ENCODE measurements at regions not wholly inside any gene's neighbourhood (a gene's known extent, or its start where the extent isn't known, plus 50 kb on each side); places are given as distances from the start of the nearest gene placed in this dataset.
"Not testable (repeated sequence)": the region's sequence is repeated elsewhere in the genome, so short reads cannot be mapped to it uniquely, and the experiment has no call there.

DNA sequence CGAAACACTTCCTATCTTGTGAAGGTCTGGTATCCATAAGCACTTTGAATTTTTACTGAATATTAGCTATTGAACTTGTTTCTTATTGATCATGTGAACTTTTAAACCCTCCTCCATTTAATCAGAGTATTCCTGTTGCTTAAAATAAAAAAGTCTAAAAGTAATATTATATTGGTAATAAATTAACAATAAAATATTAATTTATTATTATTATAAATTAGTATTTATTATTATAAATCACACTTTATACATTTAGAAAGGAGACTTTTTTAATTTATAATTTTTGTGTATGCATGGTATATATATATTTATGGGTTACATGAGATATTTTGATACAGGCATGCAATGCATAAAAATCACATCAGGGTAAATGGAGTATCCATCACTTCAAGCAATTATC is 295.4 kb upstream of the NETO1 start:
- DNase-seq: no peak

DNA sequence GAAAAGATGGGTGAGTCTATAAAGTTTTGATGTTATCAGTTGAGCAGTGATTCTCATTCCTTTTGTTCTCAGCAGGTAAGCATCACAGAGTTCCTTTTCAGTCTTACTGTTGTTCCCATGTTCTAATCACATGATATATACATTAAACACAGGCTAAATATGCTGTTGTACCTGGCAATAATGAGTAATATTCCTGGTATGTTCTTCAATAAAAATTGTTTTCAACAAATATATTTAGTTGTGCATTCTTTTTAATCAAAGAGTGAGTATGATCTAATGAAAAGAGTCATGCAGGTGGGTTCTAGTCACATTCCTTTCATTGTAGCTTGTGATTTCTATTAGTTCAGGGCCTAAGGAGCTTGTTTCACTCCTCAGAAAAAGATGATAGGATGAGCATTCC is 288.3 kb upstream of the NETO1 start:
- no peak for DNase-seq

DNA sequence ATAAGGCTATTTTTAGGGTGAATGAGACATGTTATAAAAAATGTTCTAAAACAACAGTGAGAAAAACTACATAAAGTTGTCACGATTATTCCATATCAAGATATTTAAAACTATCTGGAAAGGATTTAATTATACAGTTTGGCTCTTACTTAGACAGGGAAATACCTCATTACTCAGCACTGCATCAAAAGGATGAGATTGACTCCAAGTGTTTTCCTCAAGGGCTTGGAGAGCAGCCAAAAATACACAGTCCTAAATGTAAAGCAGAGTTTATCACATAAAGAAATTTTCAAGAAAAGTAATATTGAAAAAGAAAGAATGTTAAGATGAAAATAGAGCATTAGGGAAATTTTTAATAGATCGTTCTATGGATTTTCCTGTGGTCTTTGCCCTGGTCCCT is 285.5 kb upstream of the NETO1 start:
- no peak for DNase-seq

DNA sequence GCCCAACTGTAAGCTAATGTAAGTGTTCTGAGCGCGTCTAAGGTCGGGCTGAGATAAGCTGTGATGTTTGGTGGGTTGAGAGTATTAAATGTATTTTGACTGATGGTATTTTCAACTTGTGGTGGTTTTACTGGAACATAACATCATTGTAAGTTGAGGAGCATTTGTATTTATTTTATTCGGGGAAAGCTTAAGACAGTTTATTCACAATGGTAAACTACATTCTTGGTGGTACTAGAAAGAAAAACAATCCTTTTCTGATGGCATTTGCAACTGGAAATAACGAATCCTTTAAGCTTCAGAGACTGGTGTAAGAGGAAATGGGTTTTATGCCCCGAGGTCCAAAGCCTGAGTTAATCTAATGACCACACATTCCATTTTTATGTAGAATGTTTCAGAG is 283.3 kb upstream of the NETO1 start:
- DNase-seq: no peak

DNA sequence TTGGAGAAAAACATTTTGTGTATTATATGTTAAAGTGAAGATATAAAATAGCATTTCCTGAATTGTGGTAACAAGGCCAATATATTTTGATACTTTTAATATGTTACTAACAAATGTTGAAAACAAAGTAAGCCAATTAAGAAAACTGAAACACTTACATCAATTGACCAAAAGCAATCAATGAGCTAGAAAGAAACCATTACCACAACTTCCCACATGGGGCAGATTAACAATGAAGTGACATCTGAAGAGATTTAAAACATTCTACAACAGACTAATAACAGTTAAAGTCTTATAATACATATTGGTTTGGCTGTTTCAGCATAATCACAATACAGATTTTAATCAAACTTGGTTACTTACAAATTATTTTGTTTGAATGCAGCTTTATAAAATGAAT is 282.4 kb upstream of the NETO1 start:
- no peak for DNase-seq

DNA sequence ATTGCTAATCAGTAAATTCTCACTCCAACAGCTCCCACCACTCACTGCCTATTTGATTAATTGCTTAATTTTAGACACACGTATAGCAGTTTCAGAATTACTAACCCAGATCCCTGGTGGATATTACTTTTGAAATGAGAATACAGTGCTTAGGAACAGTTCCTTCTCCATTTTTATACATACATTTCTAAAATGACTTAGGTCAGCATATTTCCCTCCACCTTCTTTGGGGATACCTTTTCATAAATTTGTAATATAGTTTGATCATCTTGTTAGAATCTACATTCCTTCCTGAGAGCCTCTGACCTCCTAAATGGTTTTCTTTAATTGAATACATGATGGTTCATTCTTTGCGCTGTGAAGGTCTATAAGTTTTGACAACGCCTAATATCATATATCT is 279.8 kb upstream of the NETO1 start:
- DNase-seq: no peak

DNA sequence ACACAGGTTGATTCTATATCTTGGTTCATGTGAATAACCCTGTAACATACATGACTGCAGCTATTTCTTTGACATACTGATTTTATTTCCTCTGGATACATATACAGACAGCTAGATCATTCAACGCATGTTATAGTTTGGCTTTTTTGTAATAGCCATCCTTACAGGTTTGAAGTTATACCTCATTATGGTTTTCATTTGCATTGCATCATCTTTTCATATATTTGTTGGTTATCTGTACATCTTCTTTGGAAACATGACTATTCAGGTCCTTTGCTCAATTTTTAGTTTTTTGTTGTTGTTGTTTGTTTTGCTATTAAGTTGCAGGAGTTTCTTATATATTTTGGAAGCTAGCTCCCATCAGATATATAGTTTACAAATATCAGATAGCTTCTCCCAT is 276.2 kb upstream of the NETO1 start:
- no peak for DNase-seq

DNA sequence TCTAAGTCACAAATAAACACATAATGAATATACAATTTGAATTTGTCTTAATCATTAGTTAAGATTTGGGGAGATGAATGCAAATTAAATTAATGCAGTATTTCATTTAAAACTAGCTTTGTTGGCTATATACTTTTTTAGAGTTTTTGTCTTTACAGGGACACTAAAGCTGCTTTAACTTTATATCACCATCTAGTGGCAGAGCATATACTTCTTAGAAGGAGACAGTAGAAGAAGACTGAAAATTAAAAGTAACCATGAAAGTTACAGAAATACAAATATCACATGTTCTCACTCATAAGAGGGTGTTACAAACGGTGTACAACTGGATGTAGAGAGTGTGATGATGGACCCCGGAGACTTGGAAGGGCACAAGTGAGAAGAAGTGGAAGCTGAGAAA is 268.3 kb upstream of the NETO1 start:
- no peak for DNase-seq

DNA sequence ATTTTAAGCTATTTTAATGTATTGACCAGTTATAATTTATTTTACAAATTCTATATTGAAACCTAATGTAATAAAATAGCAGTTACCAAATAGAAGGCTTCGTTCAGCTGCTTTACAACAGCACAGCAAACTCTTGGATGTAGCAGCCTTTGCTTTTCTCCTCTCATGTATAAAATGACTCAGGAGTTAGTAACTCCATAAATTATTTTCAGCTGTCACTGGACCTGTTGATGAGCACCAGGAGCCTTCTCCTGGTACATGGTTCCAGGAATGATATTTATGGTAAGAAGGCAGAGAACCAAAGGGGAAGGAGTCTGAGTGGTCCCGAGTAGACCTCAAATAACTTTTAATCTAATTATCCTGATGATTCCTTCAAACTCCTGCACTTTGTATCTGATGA is 256.4 kb upstream of the NETO1 start:
- no peak for DNase-seq

DNA sequence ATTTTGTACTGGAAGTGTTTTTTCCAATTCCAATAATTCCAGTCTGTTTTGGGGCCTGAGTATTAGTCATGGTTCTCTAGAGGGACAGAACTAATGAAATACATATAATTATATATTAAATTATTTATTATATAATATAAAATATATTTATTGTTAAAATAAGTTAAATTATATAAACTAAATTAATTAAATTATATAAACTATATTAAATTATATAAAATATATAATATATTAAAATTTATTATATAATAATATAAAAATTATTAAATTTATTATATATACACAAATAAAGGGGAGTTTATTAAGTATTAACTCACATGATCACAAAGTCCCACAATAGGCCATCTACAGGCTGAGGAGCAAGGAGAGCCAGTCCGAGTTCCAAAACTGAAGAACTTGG is 253.4 kb upstream of the NETO1 start:
- no peak for DNase-seq

DNA sequence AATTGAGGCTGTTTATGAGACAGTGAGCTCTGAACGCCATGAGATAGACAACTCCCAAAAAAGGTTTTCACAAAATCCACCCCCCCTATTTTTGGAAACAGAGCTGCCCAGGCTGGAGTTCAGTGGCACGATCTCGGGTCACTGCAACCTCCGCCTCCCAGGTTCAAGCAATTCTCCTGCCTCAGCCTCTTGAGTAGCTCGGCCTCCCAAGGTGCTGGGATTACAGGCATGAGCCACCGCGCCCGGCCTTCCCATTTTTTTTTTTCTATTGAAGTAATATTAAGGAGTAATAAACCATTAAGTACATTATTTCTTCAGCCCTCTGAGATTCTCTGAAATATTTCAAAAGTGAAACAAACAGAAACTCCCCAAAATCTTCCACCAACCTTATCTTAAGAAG is 252.8 kb upstream of the NETO1 start:
- DNase-seq: no peak

DNA sequence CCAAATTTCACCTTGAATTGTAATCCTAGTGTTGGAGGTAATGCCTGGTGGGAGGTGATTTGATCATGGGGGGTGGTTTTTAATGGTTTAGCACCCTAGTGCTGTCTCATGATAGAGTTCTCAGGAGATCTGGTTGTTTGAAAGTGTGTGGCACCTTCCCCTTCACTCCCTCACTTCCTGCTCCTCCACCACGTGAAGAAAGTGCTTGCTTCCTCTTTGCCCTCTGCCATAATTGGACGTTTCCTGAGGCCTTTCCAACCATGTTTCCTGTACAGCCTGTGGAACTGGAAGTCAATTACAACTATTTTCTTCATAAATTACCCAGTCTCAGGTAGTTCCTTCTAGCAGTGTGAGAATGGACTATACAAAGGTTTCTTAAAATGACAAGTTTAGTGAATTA is 251.8 kb upstream of the NETO1 start:
- no peak for DNase-seq

DNA sequence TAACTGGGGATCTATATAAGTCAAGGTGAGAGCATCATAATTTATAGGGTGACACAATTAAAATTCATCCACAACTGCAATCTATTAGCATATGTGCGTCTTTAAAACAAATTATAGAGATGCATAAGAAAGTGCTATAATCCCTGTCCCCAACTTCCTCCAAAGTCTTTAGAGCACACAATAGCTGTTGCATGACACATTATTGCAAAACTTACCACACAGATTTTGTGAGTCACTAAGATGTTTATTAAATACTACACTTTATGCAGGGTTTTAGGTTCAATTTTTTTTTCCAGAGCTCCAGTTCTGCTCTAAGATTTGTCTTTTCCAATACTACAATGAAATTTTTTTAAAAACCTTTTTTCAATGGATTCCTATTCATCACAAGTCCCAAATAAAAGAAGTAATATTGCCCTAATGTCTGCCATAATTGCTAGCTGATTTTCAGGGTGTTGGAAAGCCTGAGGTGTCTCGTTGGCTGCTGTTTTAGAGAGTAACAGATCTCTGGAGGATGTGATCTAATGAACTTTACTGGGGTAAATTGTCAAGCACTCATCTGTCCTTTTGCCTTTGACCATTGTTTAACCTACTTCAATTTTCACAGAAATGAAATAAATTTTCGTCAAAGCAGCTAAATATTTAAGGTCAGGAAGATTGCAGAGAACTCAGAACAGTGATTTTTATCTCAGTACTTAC is 250.5 kb upstream of the NETO1 start:
- no peak for DNase-seq

DNA sequence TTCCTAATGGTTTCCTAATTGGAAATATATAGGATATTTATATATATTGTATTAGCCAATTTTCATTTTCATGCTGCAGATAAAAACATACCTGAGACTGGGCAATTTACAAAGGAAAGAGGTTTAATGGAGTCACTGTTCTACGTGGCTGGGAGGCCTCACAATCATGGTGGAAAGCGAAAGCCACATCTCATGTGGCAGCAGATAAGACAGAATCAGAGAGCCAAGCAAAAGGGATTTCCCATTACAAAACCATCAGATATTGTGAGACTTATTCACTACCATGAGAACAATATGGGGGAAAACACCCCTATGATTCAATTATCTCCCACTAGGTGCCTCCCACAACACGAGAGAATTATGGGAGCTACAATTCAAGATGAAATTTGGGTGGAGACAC is 242.5 kb upstream of the NETO1 start:
- DNase-seq: no peak

DNA sequence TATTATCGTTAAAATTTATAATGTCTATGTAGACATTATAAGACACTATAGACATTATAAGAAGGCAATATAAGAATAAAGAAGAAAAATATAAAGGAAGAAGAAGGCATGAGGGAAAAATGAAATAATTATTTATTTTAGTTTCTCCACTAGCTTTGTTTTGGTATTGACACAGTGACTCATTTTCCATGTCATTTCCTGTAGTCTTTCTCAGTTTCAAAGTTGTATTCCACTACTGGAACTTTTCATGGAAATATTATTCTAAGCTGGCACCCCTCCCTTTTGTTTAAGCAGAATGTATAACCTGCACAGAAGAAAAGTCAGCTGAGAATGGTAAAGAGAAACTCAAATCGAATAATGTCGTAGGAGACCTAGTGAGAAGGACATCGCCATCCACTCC is 234.2 kb upstream of the NETO1 start:
- DNase-seq: no peak

DNA sequence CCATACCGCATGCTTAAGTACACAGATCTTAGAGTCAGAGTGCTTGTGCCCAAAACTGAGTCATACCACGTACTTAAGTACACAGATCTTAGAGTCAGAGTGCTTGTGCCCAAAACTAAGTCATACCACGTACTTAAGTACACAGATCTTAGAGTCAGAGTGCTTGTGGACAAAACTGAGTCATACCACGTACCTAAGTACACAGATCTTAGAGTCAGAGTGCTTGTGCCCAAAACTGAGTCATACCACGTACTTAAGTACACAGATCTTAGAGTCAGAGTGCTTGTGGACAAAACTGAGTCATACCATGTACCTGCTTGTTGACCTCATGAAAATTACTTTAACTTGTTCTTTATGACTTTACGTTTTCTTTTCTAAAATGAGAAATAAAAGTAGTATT is 233.7 kb upstream of the NETO1 start:
- DNase-seq: not testable (repeated sequence)

DNA sequence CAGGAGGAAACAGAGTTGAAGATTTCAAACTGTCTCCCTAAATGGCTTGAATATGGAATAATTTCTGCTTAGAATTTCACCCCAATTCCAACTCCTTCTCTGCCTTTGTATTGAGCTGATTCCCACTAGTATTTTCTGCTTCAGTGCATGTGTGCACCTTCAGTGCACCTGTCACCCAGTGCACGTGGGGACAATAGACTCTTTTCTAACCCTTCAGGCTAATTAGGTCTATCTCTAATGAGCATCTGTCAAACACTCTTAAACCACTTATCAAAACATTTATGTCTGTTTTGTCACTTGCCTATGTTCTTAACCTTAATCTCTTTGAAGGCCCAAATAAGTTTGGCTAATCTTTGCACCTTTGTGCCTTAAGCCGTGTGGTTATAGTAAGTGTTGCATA is 232.0 kb upstream of the NETO1 start:
- DNase-seq: no peak

DNA sequence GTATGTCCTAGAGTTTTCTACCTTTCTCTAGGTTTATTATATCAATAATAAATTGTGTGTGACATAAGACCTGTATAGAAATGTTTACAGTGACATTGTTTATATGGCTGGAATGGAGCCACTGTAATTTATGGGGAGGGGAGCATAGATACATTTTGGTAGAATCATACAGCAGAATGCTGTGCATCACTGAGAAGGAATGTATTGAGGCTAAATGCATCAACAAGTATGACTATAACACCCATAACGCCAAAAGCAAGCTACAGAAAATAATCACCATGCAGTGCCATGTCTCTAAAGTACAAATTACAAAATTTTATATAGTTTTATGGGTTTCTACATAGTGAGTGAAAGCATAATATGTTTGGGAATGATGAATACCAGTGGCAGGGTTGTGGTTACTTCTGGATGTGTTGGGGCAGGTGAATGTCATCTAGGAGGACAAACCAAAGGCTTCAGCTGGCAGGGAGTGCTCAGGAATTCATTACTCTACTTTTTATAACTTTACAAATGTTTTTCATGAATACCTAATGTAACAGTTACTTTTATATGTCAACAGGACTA is 226.0 kb upstream of the NETO1 start:
- no peak for DNase-seq

DNA sequence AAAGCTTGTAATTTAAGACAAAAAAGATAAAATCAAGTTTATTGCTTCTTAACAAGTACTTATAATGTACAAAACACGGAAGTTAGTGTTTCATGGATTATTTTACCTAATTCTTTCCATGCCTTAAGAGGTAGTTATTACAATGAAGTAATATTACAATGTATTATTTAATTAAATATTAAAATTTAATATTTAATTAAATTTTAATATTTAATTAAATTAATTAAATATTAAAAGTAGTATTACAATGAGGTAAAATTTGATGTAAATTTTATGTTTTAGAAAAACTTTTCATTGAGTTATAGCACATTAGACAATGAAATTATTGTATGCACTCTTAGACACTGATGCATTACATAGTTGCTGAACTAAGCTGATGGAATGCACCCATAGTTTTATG is 220.7 kb upstream of the NETO1 start:
- DNase-seq: no peak

DNA sequence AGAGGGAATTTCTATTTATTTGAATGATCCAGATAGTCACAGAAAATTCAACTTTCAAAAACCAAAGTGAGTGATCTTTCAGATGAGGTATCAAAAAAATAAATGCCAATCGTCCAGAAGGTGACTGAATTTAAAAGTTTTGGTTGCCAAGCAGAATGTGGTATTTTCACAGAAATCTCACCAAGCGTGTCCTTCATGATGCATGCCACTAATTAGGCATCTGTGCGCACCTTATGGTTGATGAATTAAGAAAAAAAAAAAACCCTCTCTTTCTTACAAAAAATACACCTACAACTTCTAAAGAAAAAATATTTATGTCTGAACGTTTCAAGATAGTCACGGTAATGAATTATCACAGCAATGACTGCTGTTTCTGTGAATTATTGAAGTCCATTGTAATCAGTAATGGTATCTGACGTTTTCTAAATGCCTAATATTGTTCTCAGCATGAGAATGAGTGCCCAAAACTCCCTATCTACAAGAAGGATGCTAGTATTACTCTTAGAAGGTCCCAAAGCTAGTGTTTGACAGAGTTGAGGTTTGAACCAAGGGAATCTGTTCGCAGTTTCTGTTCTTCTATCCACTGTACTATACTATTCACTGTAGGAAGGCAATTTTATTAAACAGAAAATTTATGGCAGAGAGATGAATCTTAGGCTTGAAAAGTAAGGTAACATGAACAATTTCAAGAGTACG is 219.6 kb upstream of the NETO1 start:
- no peak for DNase-seq

DNA sequence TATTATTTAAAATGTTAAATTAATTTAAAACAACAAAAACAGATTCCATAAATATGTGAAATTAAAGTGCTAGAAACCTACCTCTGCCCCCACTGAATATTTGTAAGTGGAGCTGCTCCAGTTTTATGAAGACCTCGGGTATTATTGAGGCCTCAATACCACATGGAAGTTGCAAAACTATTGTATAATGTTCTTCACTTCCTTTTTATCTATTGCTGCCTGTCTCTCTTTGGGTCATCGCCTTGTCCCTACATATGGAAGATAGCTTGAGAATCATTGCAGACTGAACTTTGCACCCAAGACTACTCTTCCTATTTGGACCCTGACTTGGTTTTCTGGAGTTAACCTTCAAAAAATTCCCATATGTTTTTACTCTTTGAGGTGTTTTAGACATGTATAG is 212.1 kb upstream of the NETO1 start:
- no peak for DNase-seq

DNA sequence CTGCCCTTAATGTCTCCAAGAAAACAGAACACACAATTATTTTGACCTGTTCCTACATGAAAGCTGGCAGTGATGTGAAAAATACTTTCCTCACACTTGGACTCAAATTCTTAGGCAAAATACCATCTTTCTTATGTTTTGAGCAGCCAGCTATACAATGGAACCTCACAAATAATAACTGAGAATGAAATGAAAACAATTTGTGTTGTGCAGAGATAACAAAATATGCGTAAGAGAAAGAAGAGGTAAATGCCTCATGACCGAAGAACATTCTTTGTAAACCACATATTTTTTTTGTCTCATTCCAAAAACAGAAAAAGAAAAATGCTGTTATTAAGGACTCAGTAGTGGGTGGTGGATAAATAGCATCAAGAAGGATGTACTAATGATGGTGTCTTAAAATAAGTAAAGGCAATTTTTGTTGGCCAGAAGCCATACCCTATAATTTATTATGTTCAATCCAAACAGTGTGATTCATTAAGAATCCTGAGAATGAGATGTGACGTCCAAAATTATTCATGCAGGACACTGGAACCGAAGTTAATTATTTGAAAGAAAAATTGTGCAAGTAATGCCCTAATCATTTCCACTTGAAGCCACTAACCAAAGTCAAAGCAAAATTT is 193.0 kb upstream of the NETO1 start:
- no peak for DNase-seq

DNA sequence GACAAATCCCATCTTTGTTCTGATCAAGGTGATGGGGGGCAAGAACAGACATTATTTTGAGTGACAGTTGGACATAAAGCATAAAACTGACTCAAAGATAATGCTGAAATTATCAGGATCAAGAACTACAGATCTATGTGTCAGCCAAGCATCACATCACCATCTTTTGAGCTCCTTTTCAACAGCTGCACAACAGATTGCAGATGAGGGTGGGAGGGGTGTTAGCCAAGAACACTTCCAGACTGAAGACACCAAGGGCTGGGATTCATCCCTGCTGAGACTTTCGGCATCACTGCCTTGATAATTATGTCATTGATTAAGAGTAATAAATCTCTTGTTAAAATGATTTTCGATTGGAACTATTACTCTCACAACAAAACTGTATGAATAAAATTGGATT is 191.5 kb upstream of the NETO1 start:
- DNase-seq: no peak

DNA sequence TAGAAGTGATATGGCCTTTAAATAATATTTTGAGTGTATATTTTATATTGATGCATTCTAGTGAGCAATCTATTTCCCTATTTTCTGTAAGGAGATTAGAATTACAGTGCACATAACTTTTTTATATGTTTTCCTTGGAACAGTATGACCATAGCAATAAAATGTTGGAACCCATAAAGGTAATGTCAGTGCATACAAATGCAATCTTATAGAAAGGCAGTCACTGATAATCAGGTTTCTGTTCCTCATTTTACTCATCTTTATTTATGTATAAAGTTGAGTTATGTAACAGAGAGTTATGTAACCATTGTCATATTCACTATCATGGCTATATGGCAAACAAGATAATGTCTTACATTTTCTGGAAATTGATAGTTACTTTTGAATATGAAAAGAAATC is 179.9 kb upstream of the NETO1 start:
- DNase-seq: no peak
